ENCODE measurements at regions not wholly inside any gene's neighbourhood (a gene's known extent, or its start where the extent isn't known, plus 50 kb on each side); places are given as distances from the start of the nearest gene placed in this dataset.

- Histone ChIP-seq H3K27me3 (no peaks in the 10 kb centered on the region), H3K9me3 (peaks cover 0 to 3% (median 0%) of the 10 kb centered on the region in 4 donors), H3K4me1 (no peaks in the 10 kb centered on the region), H3K27ac (no peak overlapping the region), H3K36me3 (no peaks in the 10 kb centered on the region), H3K4me3 (no peak overlapping the region)
- TF ChIP-seq CTCF (IDR thresholded peaks at IDR 0.05), result no peak
- no peak for TF ChIP-seq POLR2A (IDR thresholded peaks at IDR 0.05)
- DNase-seq, result no peak
Observed at GRCh38 chr4:60096676-60097075, 1103.5 kb upstream of the ADGRL3 start.

GRCh38 chr4:60116592-60116991 lies 1083.5 kb upstream of the ADGRL3 start:
- H3K9me3 ChIP-seq, result no peaks in the 10 kb centered on the region
- no peak for DNase-seq
- no peak overlapping the region for H3K4me3 ChIP-seq
- TF ChIP-seq POLR2A (IDR thresholded peaks at IDR 0.05) (no peak), CTCF (IDR thresholded peaks at IDR 0.05) (no peak)
- no peaks in the 10 kb centered on the region for H3K36me3 ChIP-seq
- H3K27ac ChIP-seq, result no peak overlapping the region
- H3K4me1 ChIP-seq, result no peaks in the 10 kb centered on the region
- H3K27me3 ChIP-seq, result no peaks in the 10 kb centered on the region

- DNase-seq, result no peak
- no peak overlapping the region for H3K4me3 ChIP-seq
- TF ChIP-seq POLR2A (IDR thresholded peaks at IDR 0.05) (no peak), CTCF (IDR thresholded peaks at IDR 0.05) (no peak)
- H3K36me3 ChIP-seq, result no peaks in the 10 kb centered on the region
- no peaks in the 10 kb centered on the region for H3K4me1 ChIP-seq
- no peaks in the 10 kb centered on the region for H3K9me3 ChIP-seq
- H3K27me3 ChIP-seq, result no peaks in the 10 kb centered on the region
- H3K27ac ChIP-seq, result no peak overlapping the region
Observed at GRCh38 chr4:60117726-60118323, 1082.3 kb upstream of the ADGRL3 start.

- no peaks in the 10 kb centered on the region for H3K9me3 ChIP-seq
- H3K27me3 ChIP-seq, result no peaks in the 10 kb centered on the region
- no peaks in the 10 kb centered on the region for H3K4me1 ChIP-seq
- no peak for TF ChIP-seq POLR2A (IDR thresholded peaks at IDR 0.05)
- TF ChIP-seq CTCF (IDR thresholded peaks at IDR 0.05), result no peak
- H3K36me3 ChIP-seq, result no peaks in the 10 kb centered on the region
- H3K27ac ChIP-seq, result no peak overlapping the region
- H3K4me3 ChIP-seq, result no peak overlapping the region
- no peak for DNase-seq
Observed at GRCh38 chr4:60122820-60123219, 1077.3 kb upstream of the ADGRL3 start.

GRCh38 chr4:60128888-60129287 lies 1071.2 kb upstream of the ADGRL3 start:
- no peak overlapping the region for H3K4me3 ChIP-seq
- H3K4me1 ChIP-seq, result no peaks in the 10 kb centered on the region
- no peaks in the 10 kb centered on the region for H3K9me3 ChIP-seq
- no peaks in the 10 kb centered on the region for H3K27me3 ChIP-seq
- DNase-seq, result no peak
- no peak overlapping the region for H3K27ac ChIP-seq
- no peaks in the 10 kb centered on the region for H3K36me3 ChIP-seq
- TF ChIP-seq POLR2A (IDR thresholded peaks at IDR 0.05) (no peak), CTCF (IDR thresholded peaks at IDR 0.05) (no peak)

- Histone ChIP-seq H3K27me3 (no peaks in the 10 kb centered on the region), H3K36me3 (no peaks in the 10 kb centered on the region), H3K4me3 (no peak overlapping the region), H3K9me3 (no peaks in the 10 kb centered on the region), H3K4me1 (no peaks in the 10 kb centered on the region), H3K27ac (no peak overlapping the region)
- DNase-seq, result no peak
- TF ChIP-seq CTCF (IDR thresholded peaks at IDR 0.05) (no peak), POLR2A (IDR thresholded peaks at IDR 0.05) (no peak)
Observed at GRCh38 chr4:60129740-60130139, 1070.4 kb upstream of the ADGRL3 start.

Data from Peyer's patch (tissue), 4 donors.